ENCODE measurements at regions not wholly inside any gene's neighbourhood (a gene's known extent, or its start where the extent isn't known, plus 50 kb on each side); places are given as distances from the start of the nearest gene placed in this dataset.

- Mint-ChIP-seq H3K9me3 (peaks cover 9% of the 10 kb centered on the region), H3K4me1 (no peaks in the 10 kb centered on the region), H3K27ac (no peak overlapping the region), H3K4me3 (no peak overlapping the region), H3K36me3 (no peaks in the 10 kb centered on the region)
- DNase-seq (ENCODE audit: low spot score in 2 of 2) (no peak), ATAC-seq (no peak)
Observed at GRCh38 chr9:106405871-106406435, 457.0 kb upstream of the ZNF462 start.

GRCh38 chr9:106414042-106414441 is 448.9 kb upstream of the ZNF462 start:
- ATAC-seq (no peak), DNase-seq (ENCODE audit: low spot score in 2 of 2) (no peak)
- Mint-ChIP-seq H3K36me3 (no peaks in the 10 kb centered on the region), H3K4me1 (no peaks in the 10 kb centered on the region), H3K27ac (no peak overlapping the region), H3K4me3 (no peak overlapping the region), H3K9me3 (peaks cover 8% of the 10 kb centered on the region)

GRCh38 chr9:106417685-106418084 is 445.3 kb upstream of the ZNF462 start:
- DNase-seq (ENCODE audit: low spot score in 2 of 2) (no peak), ATAC-seq (no peak)
- H3K36me3 Mint-ChIP-seq, result no peaks in the 10 kb centered on the region
- H3K4me1 Mint-ChIP-seq, result no peaks in the 10 kb centered on the region
- no peak overlapping the region for H3K27ac Mint-ChIP-seq
- no peak overlapping the region for H3K4me3 Mint-ChIP-seq
- H3K9me3 Mint-ChIP-seq, result peaks cover 7% of the 10 kb centered on the region

GRCh38 chr9:106419829-106420228 is 443.1 kb upstream of the ZNF462 start:
- DNase-seq (ENCODE audit: low spot score in 2 of 2), result no peak
- Mint-ChIP-seq H3K36me3 (no peaks in the 10 kb centered on the region), H3K4me3 (no peak overlapping the region), H3K4me1 (no peaks in the 10 kb centered on the region), H3K9me3 (peaks cover 11% of the 10 kb centered on the region), H3K27ac (no peak overlapping the region)
- ATAC-seq, result no peak

- Mint-ChIP-seq H3K36me3 (no peaks in the 10 kb centered on the region), H3K4me3 (no peak overlapping the region), H3K4me1 (no peaks in the 10 kb centered on the region), H3K27ac (no peak overlapping the region), H3K9me3 (peaks cover 9% of the 10 kb centered on the region)
- DNase-seq (ENCODE audit: low spot score in 2 of 2), result peak in 1 of 2 donors; percentile 51
- peak; percentile 53 for ATAC-seq
Observed at GRCh38 chr9:106420511-106420944, 442.4 kb upstream of the ZNF462 start.

- no peak for DNase-seq (ENCODE audit: low spot score in 2 of 2)
- no peak overlapping the region for H3K27ac Mint-ChIP-seq
- H3K4me1 Mint-ChIP-seq, result no peaks in the 10 kb centered on the region
- H3K36me3 Mint-ChIP-seq, result no peaks in the 10 kb centered on the region
- peak; percentile 70 for ATAC-seq
- H3K4me3 Mint-ChIP-seq, result no peak overlapping the region
- peaks cover 8% of the 10 kb centered on the region for H3K9me3 Mint-ChIP-seq
Observed at GRCh38 chr9:106421772-106422171, 441.2 kb upstream of the ZNF462 start.

- DNase-seq (ENCODE audit: low spot score in 2 of 2) (no peak), ATAC-seq (no peak)
- H3K27ac Mint-ChIP-seq, result no peak overlapping the region
- no peaks in the 10 kb centered on the region for H3K4me1 Mint-ChIP-seq
- H3K36me3 Mint-ChIP-seq, result no peaks in the 10 kb centered on the region
- no peak overlapping the region for H3K4me3 Mint-ChIP-seq
- peaks cover 8% of the 10 kb centered on the region for H3K9me3 Mint-ChIP-seq
Observed at GRCh38 chr9:106423575-106423974, 439.4 kb upstream of the ZNF462 start.

GRCh38 chr9:106432631-106433030 is 430.3 kb upstream of the ZNF462 start:
- ATAC-seq, result no peak
- no peaks in the 10 kb centered on the region for H3K36me3 Mint-ChIP-seq
- H3K27ac Mint-ChIP-seq, result no peak overlapping the region
- no peak overlapping the region for H3K4me3 Mint-ChIP-seq
- H3K4me1 Mint-ChIP-seq, result no peaks in the 10 kb centered on the region
- DNase-seq (ENCODE audit: low spot score in 2 of 2), result no peak
- peaks cover 23% of the 10 kb centered on the region for H3K9me3 Mint-ChIP-seq

- no peaks in the 10 kb centered on the region for H3K4me1 Mint-ChIP-seq
- no peak overlapping the region for H3K4me3 Mint-ChIP-seq
Observed at GRCh38 chr9:106438928-106439327, 424.0 kb upstream of the ZNF462 start.

GRCh38 chr9:106441283-106441682 is 421.7 kb upstream of the ZNF462 start:
- H3K27ac Mint-ChIP-seq, result no peak overlapping the region
- DNase-seq (ENCODE audit: low spot score in 2 of 2) (no peak), ATAC-seq (no peak)
- no peak overlapping the region for H3K4me3 Mint-ChIP-seq
- H3K4me1 Mint-ChIP-seq, result no peaks in the 10 kb centered on the region
- peaks cover 21% of the 10 kb centered on the region for H3K9me3 Mint-ChIP-seq
- no peaks in the 10 kb centered on the region for H3K36me3 Mint-ChIP-seq

More at GRCh38 chr9:106438928-106439327, 424.0 kb upstream of the ZNF462 start:
- DNase-seq (ENCODE audit: low spot score in 2 of 2) (no peak), ATAC-seq (no peak)
- Mint-ChIP-seq H3K36me3 (no peaks in the 10 kb centered on the region), H3K9me3 (peaks cover 20% of the 10 kb centered on the region), H3K27ac (no peak overlapping the region)

- DNase-seq (ENCODE audit: low spot score in 2 of 2), result no peak
- peaks cover 23% of the 10 kb centered on the region for H3K9me3 Mint-ChIP-seq
- ATAC-seq, result no peak
- H3K4me1 Mint-ChIP-seq, result no peaks in the 10 kb centered on the region
- no peaks in the 10 kb centered on the region for H3K36me3 Mint-ChIP-seq
- H3K4me3 Mint-ChIP-seq, result no peak overlapping the region
- H3K27ac Mint-ChIP-seq, result no peak overlapping the region
Observed at GRCh38 chr9:106443520-106443919, 419.4 kb upstream of the ZNF462 start.

- peaks cover 23% of the 10 kb centered on the region for H3K9me3 Mint-ChIP-seq
- ATAC-seq (no peak), DNase-seq (ENCODE audit: low spot score in 2 of 2) (no peak)
- H3K4me3 Mint-ChIP-seq, result no peak overlapping the region
- no peaks in the 10 kb centered on the region for H3K36me3 Mint-ChIP-seq
- no peak overlapping the region for H3K27ac Mint-ChIP-seq
- H3K4me1 Mint-ChIP-seq, result no peaks in the 10 kb centered on the region
Observed at GRCh38 chr9:106445107-106445506, 417.9 kb upstream of the ZNF462 start.

- Mint-ChIP-seq H3K27ac (no peak overlapping the region), H3K36me3 (no peaks in the 10 kb centered on the region), H3K4me1 (no peaks in the 10 kb centered on the region), H3K9me3 (peaks cover 16% of the 10 kb centered on the region), H3K4me3 (no peak overlapping the region)
- no peak for ATAC-seq
- DNase-seq (ENCODE audit: low spot score in 2 of 2), result no peak
Observed at GRCh38 chr9:106449336-106449927, 413.5 kb upstream of the ZNF462 start.

GRCh38 chr9:106450549-106450948 is 412.4 kb upstream of the ZNF462 start:
- H3K36me3 Mint-ChIP-seq, result no peaks in the 10 kb centered on the region
- H3K4me1 Mint-ChIP-seq, result no peaks in the 10 kb centered on the region
- H3K4me3 Mint-ChIP-seq, result no peak overlapping the region
- DNase-seq (ENCODE audit: low spot score in 2 of 2) (no peak), ATAC-seq (no peak)
- no peak overlapping the region for H3K27ac Mint-ChIP-seq
- H3K9me3 Mint-ChIP-seq, result peaks cover 12% of the 10 kb centered on the region

GRCh38 chr9:106451223-106451622 is 411.7 kb upstream of the ZNF462 start:
- ATAC-seq, result no peak
- H3K9me3 Mint-ChIP-seq, result peaks cover 11% of the 10 kb centered on the region
- H3K4me3 Mint-ChIP-seq, result no peak overlapping the region
- DNase-seq (ENCODE audit: low spot score in 2 of 2), result no peak
- H3K4me1 Mint-ChIP-seq, result no peaks in the 10 kb centered on the region
- no peak overlapping the region for H3K27ac Mint-ChIP-seq
- no peaks in the 10 kb centered on the region for H3K36me3 Mint-ChIP-seq

- DNase-seq (ENCODE audit: low spot score in 2 of 2) (no peak), ATAC-seq (no peak)
- H3K4me1 Mint-ChIP-seq, result no peaks in the 10 kb centered on the region
- peaks cover 13% of the 10 kb centered on the region for H3K9me3 Mint-ChIP-seq
- H3K4me3 Mint-ChIP-seq, result no peak overlapping the region
- H3K27ac Mint-ChIP-seq, result no peak overlapping the region
- no peaks in the 10 kb centered on the region for H3K36me3 Mint-ChIP-seq
Observed at GRCh38 chr9:106456581-106456980, 406.4 kb upstream of the ZNF462 start.

All from stimulated activated effector memory CD8-positive, alpha-beta T cell treated with anti-CD3 and anti-CD28 coated beads, Interleukin-12 subunit alpha, Interleukin-12 subunit beta, amount 100 ng/mL, for 72 hours (primary cell).